Medulla oblongata (tissue), 1 donor: ENCODE measurements at regions not wholly inside any gene's neighbourhood (a gene's known extent, or its start where the extent isn't known, plus 50 kb on each side); places are given as distances from the start of the nearest gene placed in this dataset.
"Not testable (repeated sequence)": the region's sequence is repeated elsewhere in the genome, so short reads cannot be mapped to it uniquely, and the experiment has no call there.

Experiments used
- DNase-seq: peaks from one replicate; pipeline ENCODE4 v3.0.0-alpha.2; 2015; ENCODE audit errors: extremely low spot score

- no peak for DNase-seq
These were observed 158.9 kb downstream of the HINT1 start for GRCh38 chr5:131005963-131006684.

DNA sequence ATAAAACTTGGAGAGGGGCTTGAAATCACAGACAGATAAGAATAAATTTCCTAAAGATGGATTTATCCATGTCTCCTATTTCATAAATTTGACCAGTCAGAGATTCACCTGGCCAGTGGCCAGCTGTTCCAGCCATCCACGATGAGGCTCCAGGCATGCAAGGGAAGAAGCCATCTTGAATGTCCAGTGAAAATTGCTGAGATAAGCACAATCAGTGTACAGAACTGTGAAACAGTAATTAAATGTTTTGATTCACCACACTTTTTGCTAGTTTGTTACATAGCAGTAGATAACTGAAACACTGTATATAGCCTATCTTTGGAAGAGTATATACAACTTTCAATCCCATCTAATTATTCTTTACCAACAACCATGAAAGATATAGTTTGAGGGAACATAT is 163.5 kb downstream of the HINT1 start:
- no peak for DNase-seq

DNA sequence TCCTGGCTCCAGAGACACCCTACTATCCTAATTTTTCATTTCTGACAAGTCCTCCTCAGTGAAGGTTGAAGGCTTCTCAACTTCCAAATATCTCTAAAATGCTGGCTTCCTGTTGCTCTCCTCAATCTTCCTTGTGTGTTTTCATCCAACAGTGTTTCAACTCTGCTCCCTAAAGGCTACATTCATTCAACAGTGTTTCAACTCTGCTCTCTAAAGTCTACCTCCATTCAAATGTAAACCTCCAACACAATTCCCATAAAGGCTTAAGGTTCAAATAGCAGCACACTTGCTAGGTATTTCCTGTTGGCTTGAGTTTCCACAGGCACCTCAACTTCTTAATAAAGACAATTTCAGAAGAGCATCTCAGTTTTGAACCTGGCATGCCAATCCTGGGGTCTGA is 164.8 kb downstream of the HINT1 start:
- DNase-seq: no peak

- not testable (repeated sequence) for DNase-seq
These were observed 168.3 kb downstream of the HINT1 start for GRCh38 chr5:130996720-130997119.

DNA sequence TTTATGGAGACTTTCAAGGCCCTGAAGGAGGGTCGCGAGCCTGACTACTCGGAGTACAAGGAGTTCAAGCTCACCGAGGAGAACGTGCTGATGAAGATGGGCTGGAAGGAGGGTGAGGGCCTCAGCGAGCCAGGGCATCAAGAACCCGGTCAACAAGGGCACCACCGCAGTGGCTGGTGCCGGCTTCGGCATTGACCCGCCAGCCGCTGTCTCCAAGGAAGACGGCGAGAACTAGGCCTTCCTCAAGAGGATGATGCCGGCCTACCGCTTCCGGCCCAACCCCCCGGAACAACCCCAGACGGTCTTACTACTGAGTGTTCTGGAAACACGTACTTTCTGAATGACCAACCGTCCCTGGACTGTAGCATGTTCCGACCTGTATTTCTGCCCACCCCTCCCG is 169.2 kb downstream of the HINT1 start:
- DNase-seq: no peak

- no peak for DNase-seq
These were observed 169.9 kb downstream of the HINT1 start for GRCh38 chr5:130995254-130995515.

GRCh38 chr5:130994496-130995253 is 170.4 kb downstream of the HINT1 start:
- no peak for DNase-seq

- DNase-seq: no peak
These were observed 172.4 kb downstream of the HINT1 start for GRCh38 chr5:130992621-130993020.

- DNase-seq: no peak
These were observed 173.0 kb downstream of the HINT1 start for GRCh38 chr5:130992095-130992494.

DNA sequence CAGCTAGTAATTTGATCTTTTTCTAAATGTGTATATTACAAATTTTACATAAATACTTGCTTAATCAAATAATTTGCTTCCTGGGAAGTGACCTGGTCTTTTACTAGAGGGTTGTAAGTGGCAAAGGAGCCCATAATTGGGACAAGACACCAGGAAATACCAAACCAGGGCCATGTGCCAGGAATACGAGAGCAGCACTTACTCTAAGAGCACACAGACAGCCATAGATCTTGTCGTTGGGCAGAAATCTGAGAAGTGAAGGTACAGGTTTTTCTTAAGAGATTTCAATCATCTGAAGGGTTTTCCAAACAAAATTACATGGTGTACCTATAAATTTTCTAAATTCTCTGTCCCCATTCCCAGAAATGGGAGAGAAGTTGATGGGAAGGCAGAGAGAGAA is 179.3 kb downstream of the HINT1 start:
- no peak for DNase-seq

DNA sequence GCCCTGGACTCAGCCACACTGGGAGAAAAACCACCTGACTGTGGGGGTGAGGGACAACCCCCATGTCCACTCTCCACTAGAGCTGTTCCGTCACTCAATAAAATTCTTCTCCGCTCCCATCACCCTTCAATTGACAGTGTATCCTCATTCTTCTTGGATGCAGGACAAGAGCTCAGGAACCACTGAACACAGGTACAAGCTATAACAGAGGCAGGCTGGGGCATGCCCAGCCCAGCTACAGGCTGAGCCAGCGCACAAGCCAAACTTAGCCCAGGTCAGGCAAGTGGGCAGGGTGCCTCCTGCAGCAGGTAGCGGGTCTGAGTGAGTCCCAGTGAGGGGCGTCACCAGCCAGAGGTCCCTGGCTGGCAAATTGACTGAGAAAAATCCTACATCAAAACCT is 183.4 kb downstream of the HINT1 start:
- no peak for DNase-seq

GRCh38 chr5:130978475-130978874 is 186.6 kb downstream of the HINT1 start:
- no peak for DNase-seq

DNA sequence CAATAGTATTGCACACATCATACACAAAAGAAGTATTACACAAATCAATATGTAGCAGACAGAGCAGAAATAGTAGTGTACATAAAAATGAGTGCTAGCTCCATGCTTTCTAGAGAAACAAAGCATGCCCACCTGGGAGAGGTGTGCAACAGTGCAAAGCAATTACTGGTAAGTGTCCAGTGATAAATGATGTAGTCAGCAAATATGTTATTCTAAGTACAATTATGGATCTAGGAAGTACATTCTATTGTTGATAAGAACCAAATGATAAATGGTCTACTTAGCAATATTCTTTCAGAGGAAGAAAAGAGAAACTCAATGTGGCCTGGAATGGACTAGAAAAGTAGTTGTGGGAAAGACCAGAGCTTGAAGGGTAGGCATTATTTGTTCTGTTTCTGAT is 188.6 kb downstream of the HINT1 start:
- DNase-seq: no peak

GRCh38 chr5:130975847-130976246 is 189.2 kb downstream of the HINT1 start:
- DNase-seq: no peak

DNA sequence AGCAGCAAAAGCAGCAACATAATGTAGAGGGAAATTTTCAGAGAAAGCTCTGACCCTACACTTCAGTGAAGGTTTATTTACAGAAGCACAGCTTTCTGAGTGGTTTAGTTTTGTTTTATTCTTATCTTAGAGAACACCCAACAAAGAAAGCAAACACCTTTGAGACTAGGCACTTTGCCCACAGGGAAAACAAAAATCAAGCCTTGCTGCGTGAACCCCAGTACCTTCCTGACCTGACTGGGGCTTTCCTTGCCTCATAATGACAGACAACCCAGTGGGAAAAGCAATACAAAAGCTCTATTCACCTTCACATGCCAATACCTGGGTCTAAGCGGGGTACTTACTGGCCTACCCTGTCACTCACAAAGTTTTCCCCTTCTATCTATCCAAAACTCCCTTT is 189.8 kb downstream of the HINT1 start:
- no peak for DNase-seq

DNA sequence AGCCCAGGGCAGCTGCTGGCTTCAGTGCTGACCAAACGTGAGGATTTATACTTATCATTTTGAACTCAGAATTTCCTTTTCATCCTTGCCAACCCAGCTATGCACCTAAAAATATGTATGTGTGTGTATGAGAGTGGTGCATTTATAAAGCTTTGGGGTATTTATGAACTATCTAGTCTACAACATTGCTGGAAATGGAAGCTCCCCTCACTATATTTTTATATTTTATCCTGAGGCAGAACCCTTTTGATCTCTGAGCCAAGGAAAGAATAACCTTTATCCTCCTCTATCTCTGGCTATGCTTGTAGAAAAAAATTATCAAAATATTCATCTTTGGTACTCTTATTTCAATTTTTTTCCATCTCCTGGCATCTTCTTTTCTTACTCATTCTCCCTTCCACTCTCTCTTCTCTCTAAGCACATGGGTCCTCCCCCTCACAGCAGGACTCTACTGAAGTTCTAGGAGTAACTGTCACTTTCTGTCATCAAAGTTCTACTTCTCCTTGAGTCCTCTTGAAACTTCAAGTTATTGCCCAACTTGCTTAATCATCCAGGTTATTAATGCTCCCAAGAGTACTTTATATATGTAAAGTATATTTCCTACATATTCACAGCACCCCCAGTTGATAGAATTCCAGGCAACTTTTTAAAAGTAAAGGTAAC is 190.9 kb downstream of the HINT1 start:
- no peak for DNase-seq

DNA sequence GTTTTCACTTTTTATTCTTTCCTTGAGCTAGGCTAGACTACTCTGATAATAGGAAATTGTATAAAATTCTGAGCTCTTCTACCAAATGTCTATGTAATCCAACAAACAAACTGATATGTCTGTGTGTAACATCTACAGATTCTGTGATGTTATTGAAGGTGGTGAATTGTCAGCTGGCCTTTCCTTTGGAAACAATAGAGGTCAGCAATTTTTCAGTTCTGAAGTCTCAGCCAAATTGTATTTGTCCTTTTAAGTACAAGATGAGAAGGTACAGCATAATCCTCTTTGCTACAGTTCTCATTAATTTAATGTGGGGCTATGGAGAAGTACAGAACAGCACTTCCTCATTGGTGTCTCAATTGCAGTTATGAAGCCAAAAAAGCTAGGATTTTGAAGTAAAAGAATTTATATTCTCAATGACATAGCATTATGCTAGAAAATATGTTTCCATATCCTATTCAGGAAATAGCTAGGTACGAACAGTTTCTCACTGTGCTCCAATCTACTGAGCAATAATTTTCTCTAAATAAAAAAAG is 198.0 kb downstream of the HINT1 start:
- DNase-seq: no peak

GRCh38 chr5:130965920-130966319 is 199.1 kb downstream of the HINT1 start:
- DNase-seq: no peak

GRCh38 chr5:130965360-130965759 is 199.7 kb downstream of the HINT1 start:
- DNase-seq: no peak

DNA sequence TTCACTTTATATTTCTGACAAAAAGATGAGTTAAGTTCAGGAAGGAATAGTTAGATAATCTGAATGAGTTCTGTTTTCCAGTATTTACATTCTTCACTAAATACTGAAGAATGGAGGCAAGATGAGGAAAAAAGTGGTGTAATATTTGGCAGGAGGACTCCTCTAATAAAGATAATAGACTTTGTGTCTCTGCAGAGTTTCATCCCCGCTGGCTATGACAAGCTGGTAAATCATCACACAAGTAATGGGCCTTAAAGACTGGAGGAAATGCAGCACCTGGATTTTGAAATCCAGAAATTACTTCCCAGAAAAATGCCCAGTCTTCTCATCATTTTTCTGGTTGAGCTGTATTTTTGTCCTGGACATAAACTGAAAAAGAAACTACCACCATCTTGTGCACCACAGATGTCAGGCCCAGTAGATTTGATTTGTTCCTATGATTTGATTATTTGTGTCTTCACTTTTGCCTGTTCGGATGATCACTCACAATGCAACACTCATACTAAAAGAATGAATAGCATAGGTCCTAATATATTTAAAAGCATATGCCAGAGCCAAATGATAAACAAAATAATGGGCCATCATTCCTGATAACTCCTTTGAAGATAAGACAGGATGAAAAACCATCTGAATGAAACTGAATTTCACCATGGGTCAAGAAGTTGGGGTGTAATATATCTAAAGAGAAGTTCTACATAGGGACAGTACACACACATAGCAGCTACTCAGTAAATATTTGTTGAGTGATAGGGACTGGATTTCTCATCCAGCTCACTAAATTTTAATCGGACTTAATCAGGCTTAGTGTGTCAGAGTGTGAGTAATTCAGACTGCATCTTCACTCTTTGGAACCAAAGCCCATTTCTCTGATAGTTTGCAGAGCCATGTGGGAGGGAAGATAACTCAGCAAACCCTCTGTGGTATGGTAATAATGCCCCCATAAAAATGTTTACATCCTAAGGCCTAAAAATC is 200.5 kb downstream of the HINT1 start:
- no peak for DNase-seq

DNA sequence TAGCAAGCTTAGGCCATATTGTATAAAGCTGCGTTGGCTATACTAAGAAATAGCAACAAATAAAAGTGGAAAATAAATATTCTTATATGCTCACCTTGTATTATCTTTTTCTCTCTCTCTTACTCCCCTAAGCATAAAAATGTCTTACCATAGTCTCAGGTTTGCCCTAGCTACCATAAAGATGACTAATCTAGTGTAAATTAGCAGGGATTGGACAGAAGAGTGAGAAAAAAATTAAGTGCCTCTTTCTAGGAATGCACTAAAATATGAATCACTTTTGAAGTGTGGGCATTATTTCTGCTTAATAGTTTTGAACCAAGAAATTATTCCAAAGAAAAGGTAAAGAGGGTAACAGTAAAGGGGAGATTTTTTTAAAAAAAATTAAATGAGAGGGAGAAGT is 201.3 kb downstream of the HINT1 start:
- DNase-seq: no peak

GRCh38 chr5:130957151-130957550 is 207.9 kb downstream of the HINT1 start:
- no peak for DNase-seq
